B cell (primary cell): ENCODE measurements at regions not wholly inside any gene's neighbourhood (a gene's known extent, or its start where the extent isn't known, plus 50 kb on each side); places are given as distances from the start of the nearest gene placed in this dataset.

ENCODE experiments used
- ATAC-seq: fragments of 200-7000 bp; cut with Tn5 transposase; one replicate; pipeline ENCODE4 v1.10.0; 2021; ENCODE audit warnings: low read depth, mild to moderate bottlenecking, moderate number of reproducible peaks, moderate library complexity
- CTCF ChIA-PET: fragments of 350-600 bp; sonication (Branson Sonifier 250); formaldehyde crosslinking; loops from one replicate; lab custom pipeline; 2021; ENCODE audit warnings: antibody characterized with exemption, inconsistent platforms; lab: Charles Lee
- POLR2A ChIA-PET: fragments of 350-600 bp; sonication (Branson Sonifier 250); formaldehyde crosslinking; loops from one replicate; lab custom pipeline; 2021; ENCODE audit warnings: antibody characterized with exemption; lab: Charles Lee
- DNase-seq: peaks from one replicate; pipeline ENCODE4 v3.0.0; 2013
- H2AFZ ChIP-seq: 2 replicates; pipeline ENCODE4 v1.6.1; 2012; ENCODE audit warnings: mild to moderate bottlenecking, low read depth, low read length; ENCODE audit not compliant: insufficient read depth, poor library complexity, severe bottlenecking
- H3K27ac ChIP-seq, 2 donors: 1 replicate in 1 of 2; 2 replicates in 1 of 2; pipeline ENCODE4 v1.5.1; 2012 to 2013; ENCODE audit warnings: low read length in 2 of 2, mild to moderate bottlenecking in 2 of 2, moderate library complexity in 1 of 2
- H3K27me3 ChIP-seq, 4 experiments: fragments of 200-600 bp in 1 of 4; sonication (generic) in 1 of 4; replicated peaks in 1 of 4; 1 replicate in 2 of 4; 2 replicates in 2 of 4; pipeline versions ENCODE4 v1.6.1 to v1.7.0; 2013 to 2016; ENCODE audit warnings: low read length in 3 of 4, mild to moderate bottlenecking in 2 of 4, mixed read lengths in 1 of 4, moderate library complexity in 1 of 4; ENCODE audit not compliant: insufficient read depth in 4 of 4, control insufficient read depth in 3 of 4; ENCODE audit errors: control extremely low read depth in 1 of 4
- H3K36me3 ChIP-seq, 2 experiments: replicated peaks in 1 of 2; 1 replicate in 1 of 2; 2 replicates in 1 of 2; pipeline versions ENCODE4 v1.6.1 to v1.7.1; 2013; ENCODE audit warnings: low read length in 1 of 2; ENCODE audit not compliant: insufficient read depth in 2 of 2, control insufficient read depth in 1 of 2; ENCODE audit errors: control extremely low read depth in 1 of 2, extremely low read depth in 1 of 2
- H3K4me1 ChIP-seq, 2 donors: fragments of 200-600 bp in 1 of 2; sonication (generic) in 1 of 2; 1 replicate in 1 of 2; 2 replicates in 1 of 2; pipeline versions ENCODE4 v1.5.1 to v1.6.1; 2013 to 2017; ENCODE audit warnings: low read length in 2 of 2; ENCODE audit not compliant: control insufficient read depth in 2 of 2, insufficient read depth in 2 of 2
- H3K4me2 ChIP-seq: replicated peaks from 2 replicates; pipeline ENCODE3; 2012; ENCODE audit warnings: mild to moderate bottlenecking, low read depth, low read length; ENCODE audit not compliant: poor library complexity, severe bottlenecking
- H3K4me3 ChIP-seq, 5 experiments: fragments of 200-600 bp in 1 of 5; sonication (generic) in 1 of 5; 1 replicate in 3 of 5; 2 replicates in 2 of 5; pipeline versions ENCODE4 v1.5.1 to v1.7.0; 2011 to 2016; ENCODE audit warnings: low read length in 4 of 5, mild to moderate bottlenecking in 4 of 5, low read depth in 2 of 5, control low read depth in 1 of 5, moderate library complexity in 1 of 5; ENCODE audit not compliant: insufficient read depth in 1 of 5; ENCODE audit errors: control extremely low read depth in 1 of 5, extremely low read depth in 1 of 5
- H3K79me2 ChIP-seq: fragments of 200-600 bp; sonication (generic); one replicate; pipeline ENCODE4 v1.6.0; 2016; ENCODE audit warnings: low read length; ENCODE audit not compliant: control insufficient read depth, insufficient read depth
- H3K9ac ChIP-seq: fragments of 200-600 bp; sonication (generic); 2 replicates; pipeline ENCODE4 v1.6.1; 2017; ENCODE audit warnings: mild to moderate bottlenecking, low read length, moderate library complexity
- H3K9me3 ChIP-seq, 3 donors: one replicate each; pipeline versions ENCODE4 v1.6.1 to v1.7.1; 2013; ENCODE audit warnings: low read length in 2 of 3; ENCODE audit not compliant: control insufficient read depth in 2 of 3, insufficient read depth in 1 of 3; ENCODE audit errors: control extremely low read depth in 1 of 3
- H4K20me1 ChIP-seq: 2 replicates; pipeline ENCODE4 v1.6.0; 2012; ENCODE audit warnings: mild to moderate bottlenecking, low read length; ENCODE audit not compliant: insufficient read depth, control insufficient read depth, poor library complexity, severe bottlenecking
- H3K27ac Mint-ChIP-seq: one replicate; pipeline ENCODE4 v1.8.0; 2021; ENCODE audit warnings: mixed read lengths
- H3K27me3 Mint-ChIP-seq: one replicate; pipeline ENCODE4 v1.8.0; 2021; ENCODE audit warnings: mixed read lengths
- H3K4me1 Mint-ChIP-seq: one replicate; pipeline ENCODE4 v1.8.0; 2021; ENCODE audit warnings: mixed read lengths
- H3K4me3 Mint-ChIP-seq: one replicate; pipeline ENCODE4 v1.8.0; 2021; ENCODE audit warnings: mixed read lengths
- H3K9me3 Mint-ChIP-seq: one replicate; pipeline ENCODE4 v1.8.0; 2022; ENCODE audit warnings: mixed read lengths; ENCODE audit not compliant: insufficient read depth
- EZH2 ChIP-seq: IDR thresholded peaks from 2 replicates; pipeline ENCODE4 v1.6.1; 2012; ENCODE audit warnings: borderline replicate concordance, low read depth, mild to moderate bottlenecking, moderate library complexity, low read length; ENCODE audit not compliant: insufficient read depth, poor library complexity, severe bottlenecking
- WGBS: methylation state at CpG from one replicate; pipeline ENCODE4 v1.1.5; 2013; ENCODE audit warnings: missing lambda C conversion rate; ENCODE audit not compliant: insufficient coverage; 5-methylcytosine and 5-hydroxymethylcytosine counted together
- intact Hi-C: fragments of 100-400 bp; cut with micrococcal nuclease; formaldehyde crosslinking; loops from one replicate; pipeline ENCODE4 v1.10.0; 2022
- TF ChIP-seq, protein P1 (sequence below): fragments of 200-600 bp; IDR thresholded peaks from one replicate; pipeline ENCODE4 v1.8.0; 2022; ENCODE audit warnings: antibody characterized with exemption, mild to moderate bottlenecking

DNA sequence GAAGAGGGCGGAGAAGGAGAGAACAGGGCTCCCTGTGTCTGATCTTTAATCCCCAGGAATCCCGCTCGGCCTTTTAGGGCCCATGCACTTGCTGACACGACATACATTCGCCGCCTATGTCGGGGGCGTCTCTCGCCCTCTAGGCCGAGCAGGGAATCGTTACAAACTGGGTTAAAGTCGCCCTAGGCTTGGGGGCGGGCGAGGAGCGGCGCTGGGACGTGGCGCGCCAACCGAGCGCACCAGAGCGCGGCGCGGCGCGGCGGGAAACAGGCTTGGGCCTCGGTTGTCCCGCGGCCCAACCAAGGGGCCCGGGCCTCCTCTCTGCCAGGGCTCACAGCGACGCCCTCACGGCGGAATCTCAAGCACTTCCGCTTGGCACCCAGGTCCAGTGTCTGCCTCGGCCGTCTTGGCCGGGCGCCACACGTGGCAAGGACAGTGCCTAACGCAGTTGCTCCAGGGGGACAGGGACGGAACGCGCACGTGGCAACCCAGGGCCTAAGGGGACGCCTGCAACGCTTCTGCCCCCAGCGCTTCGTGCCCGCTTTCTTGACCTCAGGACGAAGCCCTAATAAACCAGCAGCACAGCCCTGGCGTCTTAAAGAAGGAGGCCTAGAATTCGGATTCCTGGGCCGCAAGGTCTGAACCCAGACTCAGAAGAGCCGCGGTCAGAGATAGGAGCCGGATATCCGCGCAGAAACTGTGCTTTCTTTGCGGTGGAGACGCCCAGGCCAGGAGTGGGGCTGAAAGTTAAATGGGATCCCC is 71.5 kb downstream of the NCR2 start:
- no peak overlapping the region for H3K27ac ChIP-seq
- intact Hi-C loops: no loop called here
- H3K4me1 ChIP-seq: no peaks in the 10 kb centered on the region
- Mint-ChIP-seq H3K9me3 (no peaks in the 10 kb centered on the region), H3K27ac (no peak overlapping the region), H3K27me3 (peaks cover 29% of the 10 kb centered on the region), H3K4me3 (no peak overlapping the region), H3K4me1 (no peaks in the 10 kb centered on the region)
- H3K4me2 ChIP-seq: no peak overlapping the region
- no peak for TF ChIP-seq EZH2
- TF ChIP-seq, protein P1, sequence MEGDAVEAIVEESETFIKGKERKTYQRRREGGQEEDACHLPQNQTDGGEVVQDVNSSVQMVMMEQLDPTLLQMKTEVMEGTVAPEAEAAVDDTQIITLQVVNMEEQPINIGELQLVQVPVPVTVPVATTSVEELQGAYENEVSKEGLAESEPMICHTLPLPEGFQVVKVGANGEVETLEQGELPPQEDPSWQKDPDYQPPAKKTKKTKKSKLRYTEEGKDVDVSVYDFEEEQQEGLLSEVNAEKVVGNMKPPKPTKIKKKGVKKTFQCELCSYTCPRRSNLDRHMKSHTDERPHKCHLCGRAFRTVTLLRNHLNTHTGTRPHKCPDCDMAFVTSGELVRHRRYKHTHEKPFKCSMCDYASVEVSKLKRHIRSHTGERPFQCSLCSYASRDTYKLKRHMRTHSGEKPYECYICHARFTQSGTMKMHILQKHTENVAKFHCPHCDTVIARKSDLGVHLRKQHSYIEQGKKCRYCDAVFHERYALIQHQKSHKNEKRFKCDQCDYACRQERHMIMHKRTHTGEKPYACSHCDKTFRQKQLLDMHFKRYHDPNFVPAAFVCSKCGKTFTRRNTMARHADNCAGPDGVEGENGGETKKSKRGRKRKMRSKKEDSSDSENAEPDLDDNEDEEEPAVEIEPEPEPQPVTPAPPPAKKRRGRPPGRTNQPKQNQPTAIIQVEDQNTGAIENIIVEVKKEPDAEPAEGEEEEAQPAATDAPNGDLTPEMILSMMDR: no peak
- no peaks in the 10 kb centered on the region for H3K79me2 ChIP-seq
- H2AFZ ChIP-seq: no peak overlapping the region
- CTCF ChIA-PET: no interaction called here
- ATAC-seq (no peak), DNase-seq (no peak)
- H3K36me3 ChIP-seq: no peaks in the 10 kb centered on the region
- no peaks in the 10 kb centered on the region for H4K20me1 ChIP-seq
- peaks cover 0 to 19% (median 7%) of the 10 kb centered on the region in 4 experiments for H3K27me3 ChIP-seq
- POLR2A ChIA-PET: no interaction called here
- WGBS: 88% methylated on average over 63 of the region's 63 CpGs
- H3K9ac ChIP-seq: no peak overlapping the region
- H3K4me3 ChIP-seq: no peak overlapping the region
- H3K9me3 ChIP-seq: peaks cover 0 to 11% (median 0%) of the 10 kb centered on the region in 3 donors

DNA sequence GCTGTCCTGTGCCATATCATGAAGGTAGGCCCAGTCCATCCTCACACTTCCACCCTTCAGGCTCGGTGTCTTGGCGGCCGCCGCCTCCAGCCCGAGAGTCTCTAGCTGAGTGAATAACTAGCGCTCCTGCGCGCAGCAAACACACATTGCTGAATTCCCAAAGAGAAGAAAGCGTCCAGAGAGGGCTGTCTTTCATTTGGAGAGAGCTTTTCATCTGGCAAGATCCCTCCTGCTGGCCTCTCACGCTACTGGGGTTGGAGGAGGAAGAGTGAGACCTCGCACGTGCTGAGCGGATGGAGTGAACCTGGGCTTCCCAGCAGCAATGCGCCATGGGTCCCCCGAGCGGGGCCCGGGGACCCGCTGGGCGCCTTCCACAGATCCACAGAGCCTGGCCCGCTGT is 73.2 kb downstream of the NCR2 start:
- Mint-ChIP-seq H3K27ac (no peak overlapping the region), H3K4me1 (no peaks in the 10 kb centered on the region), H3K9me3 (no peaks in the 10 kb centered on the region), H3K4me3 (no peak overlapping the region), H3K27me3 (peaks cover 32% of the 10 kb centered on the region)
- no peak for TF ChIP-seq EZH2
- no peak for ATAC-seq
- no peak overlapping the region for H3K4me3 ChIP-seq
- peaks cover 0 to 14% (median 7%) of the 10 kb centered on the region in 4 experiments for H3K27me3 ChIP-seq
- no peak for DNase-seq
- H3K79me2 ChIP-seq: no peaks in the 10 kb centered on the region
- H3K36me3 ChIP-seq: no peaks in the 10 kb centered on the region
- ChIA-PET POLR2A (no interaction called here), CTCF (no interaction called here)
- H3K9ac ChIP-seq: no peak overlapping the region
- H2AFZ ChIP-seq: no peak overlapping the region
- no peak overlapping the region for H3K4me2 ChIP-seq
- 80% methylated on average over 20 of the region's 20 CpGs for WGBS
- H3K27ac ChIP-seq: no peak overlapping the region
- H4K20me1 ChIP-seq: no peaks in the 10 kb centered on the region
- no peaks in the 10 kb centered on the region for H3K4me1 ChIP-seq
- H3K9me3 ChIP-seq: peaks cover 0 to 11% (median 0%) of the 10 kb centered on the region in 3 donors
- intact Hi-C loops: no loop called here
